Inflammatory macrophage treated with lipopolysaccharide for 1 hour (primary cell): ENCODE measurements at regions not wholly inside any gene's neighbourhood (a gene's known extent, or its start where the extent isn't known, plus 50 kb on each side); places are given as distances from the start of the nearest gene placed in this dataset.
A peak's percentile ranks its signal among the peaks of the same experiment; 100 is the strongest.

Experiments used
- DNase-seq, 2 donors: peaks; one replicate each; pipeline ENCODE4 v3.0.0-alpha.2; 2020 to 2022

DNA sequence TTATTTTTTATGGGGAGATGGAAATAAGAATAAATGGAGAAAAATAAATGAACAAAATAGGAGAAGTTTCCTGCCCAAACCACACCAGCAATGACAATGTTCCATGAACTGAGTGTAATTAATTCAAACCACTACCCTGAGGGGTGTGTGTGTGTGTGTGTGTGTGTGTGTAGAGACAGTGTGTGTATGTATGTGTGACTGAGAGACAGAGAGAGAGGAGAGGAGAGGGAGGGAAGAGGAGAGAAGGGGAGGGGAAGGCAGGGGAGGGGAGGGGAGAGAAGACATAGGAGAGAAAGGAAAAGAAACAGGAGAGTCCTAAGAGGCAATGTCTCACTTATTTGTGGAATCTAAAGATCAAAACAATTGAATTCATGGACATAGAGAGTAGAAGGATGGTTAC lies 65.0 kb upstream of the POU2AF1 start:
- DNase-seq = no peak

GRCh38 chr11:111443640-111444039 lies 64.6 kb upstream of the POU2AF1 start:
- no peak for DNase-seq

GRCh38 chr11:111443032-111443431 lies 64.0 kb upstream of the POU2AF1 start:
- DNase-seq = no peak

- no peak for DNase-seq
Observed at GRCh38 chr11:111441443-111441842, 62.4 kb upstream of the POU2AF1 start.

DNA sequence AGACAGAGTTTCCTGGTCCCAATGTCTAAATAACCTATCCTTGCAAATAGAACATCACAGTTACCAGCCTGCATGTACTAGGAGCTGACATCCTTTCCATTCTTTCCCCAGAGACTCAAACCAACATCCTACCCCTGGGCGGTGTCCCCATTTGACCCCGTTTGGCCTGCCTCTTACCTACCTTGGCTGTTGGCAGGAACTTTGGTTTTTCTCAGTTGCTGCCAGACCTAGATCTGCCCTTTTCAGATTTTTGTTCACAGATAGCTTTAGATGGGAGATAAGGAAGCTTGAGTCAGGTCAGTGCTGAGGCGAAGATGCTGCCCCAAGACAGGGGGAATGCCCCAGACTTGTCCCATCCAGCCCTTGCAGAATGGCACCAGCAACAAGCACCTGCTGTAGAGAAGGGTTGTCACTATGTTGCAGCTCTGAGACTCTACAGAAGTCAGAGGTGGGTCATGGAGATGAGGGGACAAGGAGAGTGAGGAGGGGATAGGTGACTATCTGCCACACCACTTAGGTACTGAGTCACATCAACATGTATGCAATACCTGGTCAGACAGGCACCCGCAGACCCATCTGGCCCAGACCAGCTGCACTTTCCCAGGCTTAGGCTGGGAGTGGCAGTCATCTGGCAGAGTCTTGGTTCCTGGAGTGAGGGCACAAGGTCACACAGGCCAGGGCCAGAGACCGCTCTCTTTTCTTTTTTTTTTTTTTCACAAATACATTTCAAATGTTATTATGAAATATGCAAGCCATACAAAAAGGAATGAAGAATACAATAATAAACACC lies 61.5 kb upstream of the POU2AF1 start:
- no peak for DNase-seq

DNA sequence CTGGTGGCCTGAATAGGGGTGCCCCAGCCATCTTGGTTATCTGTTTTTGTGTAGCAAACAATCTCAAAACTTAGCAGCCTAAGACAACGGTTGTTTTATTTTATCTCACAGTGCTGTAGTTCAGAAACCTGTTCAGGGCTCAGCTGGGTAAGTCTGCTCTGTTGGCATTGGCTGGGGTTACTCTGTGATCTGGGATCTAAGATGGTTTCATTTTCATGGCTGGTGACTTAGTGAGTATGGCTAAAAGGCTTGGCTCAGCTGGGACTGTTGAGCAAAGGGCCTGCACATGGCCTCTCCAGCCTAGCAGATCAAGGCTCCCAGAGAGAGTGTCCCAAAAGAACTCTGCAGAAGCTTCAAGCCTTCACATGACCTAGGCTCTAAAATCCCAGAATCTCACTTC lies 60.8 kb upstream of the POU2AF1 start:
- no peak for DNase-seq

DNA sequence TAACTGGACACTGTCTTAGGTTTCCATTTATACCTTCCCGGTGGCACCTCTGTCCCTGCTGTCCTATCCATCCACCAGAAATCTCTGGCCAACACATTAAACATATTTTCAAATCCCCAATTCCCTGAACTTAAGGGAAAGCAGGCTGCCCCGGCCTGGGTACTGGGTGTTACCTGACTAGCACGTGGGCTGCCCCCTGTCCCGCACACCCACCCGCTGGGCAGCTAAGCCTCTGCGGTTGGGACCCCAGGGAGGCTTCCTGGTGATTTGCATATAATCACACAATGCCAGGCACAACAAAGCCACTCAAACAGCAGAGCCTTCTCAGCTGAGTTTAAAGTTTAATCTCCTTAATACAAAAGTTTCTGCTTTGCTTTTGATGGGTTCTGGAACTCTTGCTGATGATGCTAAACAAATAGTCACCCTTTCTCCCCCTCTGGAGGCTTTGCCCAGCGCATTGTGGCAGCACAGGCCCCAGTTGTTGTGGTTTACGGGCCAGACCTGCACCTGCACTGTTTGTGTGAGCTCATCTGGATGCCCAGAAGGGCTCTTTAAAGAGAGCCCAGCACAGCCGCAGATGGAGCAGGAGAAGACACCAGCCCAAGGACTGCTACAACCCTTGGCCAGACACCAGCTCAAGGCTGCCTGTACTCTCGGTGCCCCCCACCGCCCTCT lies 59.9 kb upstream of the POU2AF1 start:
- no peak for DNase-seq

GRCh38 chr11:111438168-111438567 lies 59.1 kb upstream of the POU2AF1 start:
- no peak for DNase-seq

DNA sequence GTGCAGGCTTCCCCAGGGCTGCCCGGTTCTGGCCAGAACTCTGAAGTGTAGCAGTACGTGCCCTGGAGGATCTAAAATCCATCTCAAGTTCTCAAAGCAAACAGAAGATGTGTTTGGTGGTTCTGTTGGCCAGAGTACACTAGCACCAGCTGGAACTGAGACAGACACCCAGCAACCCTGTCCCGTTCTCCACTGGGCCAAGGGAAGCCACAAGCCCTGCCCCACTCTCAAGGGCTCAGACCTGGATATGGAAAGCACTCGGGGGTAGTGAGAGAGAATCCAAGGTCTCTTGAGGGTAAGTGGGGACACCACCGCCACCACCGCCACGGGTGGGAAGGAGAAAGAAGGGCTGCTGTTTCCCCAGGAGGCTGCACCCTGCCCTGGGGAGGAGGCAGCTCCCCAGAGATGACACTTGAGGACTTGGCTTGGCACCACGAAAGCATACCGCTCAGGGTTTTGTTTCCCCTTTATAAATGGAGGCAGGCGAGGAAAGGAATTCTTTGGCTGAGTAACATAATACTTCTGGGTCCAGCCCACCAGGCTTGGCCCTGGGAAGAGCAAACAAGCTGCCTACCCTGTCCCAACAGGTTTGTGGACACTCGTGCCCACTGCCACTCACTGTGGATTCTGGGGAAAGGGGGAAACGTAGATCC lies 56.1 kb upstream of the POU2AF1 start:
- DNase-seq = no peak

DNA sequence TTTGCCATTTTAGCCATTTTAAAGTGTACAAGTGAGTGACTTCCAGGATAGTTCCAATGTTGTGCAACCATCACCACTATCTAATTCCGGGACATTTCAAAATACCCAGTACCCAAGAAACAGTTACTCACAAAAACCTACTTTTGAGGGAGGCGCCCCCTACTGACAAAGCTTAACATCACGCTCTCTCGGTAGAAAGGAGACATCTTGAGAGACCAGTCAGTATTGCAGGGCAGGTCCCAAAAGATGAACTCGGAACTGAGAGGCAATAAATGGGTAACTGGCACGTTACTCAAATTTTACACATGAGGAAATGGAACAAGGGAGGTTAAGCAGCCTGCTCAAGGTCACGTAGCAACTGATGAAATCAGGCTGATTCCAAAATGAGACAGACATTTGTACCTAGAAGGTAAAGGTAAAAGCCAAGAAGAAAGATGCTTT lies 50.0 kb upstream of the POU2AF1 start:
- peak; percentile 72 to 91 for DNase-seq
